OCI-LY1 (cell line): ENCODE measurements at regions not wholly inside any gene's neighbourhood (a gene's known extent, or its start where the extent isn't known, plus 50 kb on each side); places are given as distances from the start of the nearest gene placed in this dataset.
"Not testable (repeated sequence)": the region's sequence is repeated elsewhere in the genome, so short reads cannot be mapped to it uniquely, and the experiment has no call there.

ENCODE experiments used
- H2AFZ ChIP-seq: fragments of 200-600 bp; sonication (generic), shearing (Covaris generic); 2 replicates; pipeline ENCODE4 v1.6.0; 2014; ENCODE audit warnings: antibody characterized with exemption, mild to moderate bottlenecking, low read length
- H3F3A ChIP-seq: fragments of 200-600 bp; sonication (generic), shearing (Covaris generic); 2 replicates; pipeline ENCODE4 v1.6.0; 2014; ENCODE audit warnings: mild to moderate bottlenecking, antibody characterized with exemption, low read length, moderate library complexity; ENCODE audit not compliant: insufficient read depth
- H3K27ac ChIP-seq: fragments of 200-600 bp; sonication (generic); 2 replicates; pipeline ENCODE4 v1.5.1; 2014; ENCODE audit warnings: low read length, mixed run types, mild to moderate bottlenecking, low read depth; ENCODE audit not compliant: poor library complexity, severe bottlenecking
- H3K27me3 ChIP-seq: fragments of 200-600 bp; sonication (generic); 2 replicates; pipeline ENCODE4 v1.6.0; 2014; ENCODE audit warnings: antibody characterized with exemption, mild to moderate bottlenecking, low read length, moderate library complexity; ENCODE audit not compliant: insufficient read depth
- H3K36me3 ChIP-seq: fragments of 200-600 bp; sonication (generic); 2 replicates; pipeline ENCODE4 v1.6.1; 2014; ENCODE audit warnings: mild to moderate bottlenecking, antibody characterized with exemption, low read length, moderate library complexity, mixed read lengths; ENCODE audit not compliant: insufficient read depth
- H3K4me1 ChIP-seq: fragments of 200-600 bp; sonication (generic); 2 replicates; pipeline ENCODE4 v1.5.1; 2014; ENCODE audit warnings: mild to moderate bottlenecking, low read length, moderate library complexity; ENCODE audit not compliant: insufficient read depth, severe bottlenecking
- H3K4me2 ChIP-seq: fragments of 200-600 bp; sonication (generic), shearing (Covaris generic); 2 replicates; pipeline ENCODE4 v1.6.1; 2014; ENCODE audit warnings: low read length
- H3K4me3 ChIP-seq: fragments of 200-600 bp; sonication (generic); 2 replicates; pipeline ENCODE4 v1.5.1; 2014; ENCODE audit warnings: low read length, low read depth, mild to moderate bottlenecking, mixed read lengths; ENCODE audit not compliant: poor library complexity, severe bottlenecking
- H3K79me2 ChIP-seq: fragments of 200-600 bp; shearing (Covaris generic); 2 replicates; pipeline ENCODE4 v1.6.1; 2016; ENCODE audit warnings: mixed run types, low read length, mixed read lengths; ENCODE audit not compliant: insufficient read depth
- H3K9ac ChIP-seq: fragments of 200-600 bp; sonication (generic), shearing (Covaris generic); 2 replicates; pipeline ENCODE4 v1.6.1; 2014; ENCODE audit warnings: mild to moderate bottlenecking, low read length, mixed read lengths
- H3K9me2 ChIP-seq: fragments of 200-600 bp; sonication (generic), shearing (Covaris generic); 2 replicates; pipeline ENCODE4 v1.6.1; 2014; ENCODE audit warnings: low read depth, mild to moderate bottlenecking, low read length, mixed read lengths
- H3K9me3 ChIP-seq: fragments of 200-600 bp; shearing (Covaris generic); 2 replicates; pipeline ENCODE4 v1.6.1; 2014; ENCODE audit warnings: low read length, mixed read lengths
- H4K20me1 ChIP-seq: fragments of 200-600 bp; sonication (generic), shearing (Covaris generic); 2 replicates; pipeline ENCODE4 v1.6.0; 2016; ENCODE audit warnings: mild to moderate bottlenecking, low read length; ENCODE audit not compliant: insufficient read depth
- CTCF ChIP-seq: fragments of 200-600 bp; sonication (generic), shearing (Covaris generic); IDR thresholded peaks from 2 replicates; pipeline ENCODE4 v1.5.1; 2017; ENCODE audit warnings: mild to moderate bottlenecking, antibody characterized with exemption, low read length, moderate library complexity, mixed read lengths
- EZH2 ChIP-seq: fragments of 200-600 bp; sonication (generic), shearing (Covaris generic); IDR thresholded peaks from 2 replicates; pipeline ENCODE4 v1.8.0; 2017; ENCODE audit warnings: borderline replicate concordance, mixed run types, mild to moderate bottlenecking, antibody characterized with exemption, low read length, moderate library complexity, mixed read lengths

GRCh38 chrX:121179972-121180371 lies 132.6 kb downstream of the GLUD2 start:
- Histone ChIP-seq H3K27me3 (no peaks in the 10 kb centered on the region), H3K9me3 (no peaks in the 10 kb centered on the region), H4K20me1 (no peaks in the 10 kb centered on the region), H3K9ac (no peak overlapping the region), H3K36me3 (no peaks in the 10 kb centered on the region), H3K9me2 (no peaks in the 10 kb centered on the region), H3K27ac (no peak overlapping the region), H3K4me1 (no peaks in the 10 kb centered on the region), H2AFZ (no peak overlapping the region), H3K4me3 (no peak overlapping the region), H3K79me2 (no peaks in the 10 kb centered on the region), H3K4me2 (no peak overlapping the region), H3F3A (no peaks in the 10 kb centered on the region)
- TF ChIP-seq EZH2, result no peak
- TF ChIP-seq CTCF, result no peak

GRCh38 chrX:121191779-121192178 lies 144.4 kb downstream of the GLUD2 start:
- H3K27ac ChIP-seq, result no peak overlapping the region
- TF ChIP-seq EZH2 (no peak), CTCF (no peak)

GRCh38 chrX:121195719-121196118 lies 148.3 kb downstream of the GLUD2 start:
- no peaks in the 10 kb centered on the region for H3K9me3 ChIP-seq
- H3K27ac ChIP-seq, result no peak overlapping the region
- no peaks in the 10 kb centered on the region for H3K9me2 ChIP-seq
- TF ChIP-seq EZH2, result no peak
- TF ChIP-seq CTCF, result no peak
- H3K4me1 ChIP-seq, result no peaks in the 10 kb centered on the region
- no peaks in the 10 kb centered on the region for H3K36me3 ChIP-seq
- H3F3A ChIP-seq, result no peaks in the 10 kb centered on the region
- H4K20me1 ChIP-seq, result no peaks in the 10 kb centered on the region
- H2AFZ ChIP-seq, result no peak overlapping the region
- no peaks in the 10 kb centered on the region for H3K27me3 ChIP-seq
- no peak overlapping the region for H3K9ac ChIP-seq
- no peak overlapping the region for H3K4me2 ChIP-seq
- H3K79me2 ChIP-seq, result no peaks in the 10 kb centered on the region
- H3K4me3 ChIP-seq, result no peak overlapping the region

More at GRCh38 chrX:121191779-121192178, 144.4 kb downstream of the GLUD2 start:
- H3K9me3 ChIP-seq, result no peaks in the 10 kb centered on the region
- H3K9ac ChIP-seq, result no peak overlapping the region
- H4K20me1 ChIP-seq, result no peaks in the 10 kb centered on the region
- no peak overlapping the region for H2AFZ ChIP-seq
- H3F3A ChIP-seq, result no peaks in the 10 kb centered on the region
- no peaks in the 10 kb centered on the region for H3K27me3 ChIP-seq
- no peaks in the 10 kb centered on the region for H3K36me3 ChIP-seq
- no peak overlapping the region for H3K4me3 ChIP-seq
- H3K4me2 ChIP-seq, result no peak overlapping the region
- H3K4me1 ChIP-seq, result no peaks in the 10 kb centered on the region
- H3K9me2 ChIP-seq, result no peaks in the 10 kb centered on the region
- H3K79me2 ChIP-seq, result no peaks in the 10 kb centered on the region

GRCh38 chrX:121196872-121197444 lies 149.5 kb downstream of the GLUD2 start:
- not testable (repeated sequence) for H2AFZ ChIP-seq, H3K27me3 ChIP-seq, H3K9me2 ChIP-seq, H3K4me3 ChIP-seq, H4K20me1 ChIP-seq, H3K4me1 ChIP-seq, H3K27ac ChIP-seq, H3K9me3 ChIP-seq, H3K4me2 ChIP-seq, H3K79me2 ChIP-seq, H3K36me3 ChIP-seq, H3K9ac ChIP-seq, H3F3A ChIP-seq
